ENCODE measurements at regions not wholly inside any gene's neighbourhood (a gene's known extent, or its start where the extent isn't known, plus 50 kb on each side); places are given as distances from the start of the nearest gene placed in this dataset.

DNA sequence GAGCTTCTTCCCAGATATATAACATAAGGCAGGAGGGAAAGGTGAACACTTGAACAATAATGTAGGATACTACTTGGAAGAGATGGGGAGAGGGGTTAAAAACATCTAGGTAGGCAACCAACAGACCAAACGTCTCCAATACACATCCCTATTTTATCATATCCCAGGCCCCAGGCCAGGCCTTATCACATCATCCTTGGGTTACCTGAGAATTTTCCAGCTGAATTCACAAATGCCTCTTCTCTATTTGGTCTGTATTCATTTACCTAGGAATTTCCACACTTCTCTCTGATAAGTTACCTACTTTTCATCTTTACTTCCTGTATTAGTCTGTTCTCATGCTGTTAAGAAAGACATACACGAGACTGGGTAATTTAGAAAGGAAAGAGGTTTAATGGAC lies 141.9 kb upstream of the C1orf21 start:
- Histone ChIP-seq H3K4me2 (ENCODE audit: low read depth, low read length) (no peak overlapping the region), H3K56ac (ENCODE audit: extremely low read depth, insufficient read depth, low read length) (no peak overlapping the region), H3K4me3 (ENCODE audit: insufficient read depth, low read depth, low read length) (no peak overlapping the region), H3K79me1 (ENCODE audit: low read depth in 1 of 2, low read length in 2 of 2) (no peaks in the 10 kb centered on the region), H3K4me1 (ENCODE audit: control insufficient read depth, insufficient read depth, low read length) (0 out of 2 replicates have a peak, but pooled peaks cover 2% of the 10 kb centered on the region), H3K27ac (ENCODE audit: insufficient read depth, low read length) (no peak overlapping the region), H3K9ac (ENCODE audit: low read depth, low read length) (no peak overlapping the region), H4K8ac (ENCODE audit: low read depth in 2 of 2, low read length in 2 of 2) (no peak overlapping the region), H2BK15ac (ENCODE audit: low read depth, low read length) (no peak overlapping the region), H3K27me3 (ENCODE audit: control insufficient read depth, insufficient read depth, low read length) (peaks cover 45% of the 10 kb centered on the region), H4K20me1 (ENCODE audit: insufficient read depth, low read length) (peaks cover 2% of the 10 kb centered on the region; the same call in 1 of the 2 replicates), H4K91ac (ENCODE audit: insufficient read depth, low read depth, low read length) (no peak overlapping the region), H2BK5ac (ENCODE audit: low read depth, low read length, poor library complexity, severe bottlenecking) (no peak overlapping the region), H3K18ac (ENCODE audit: low read depth, low read length) (no peak overlapping the region), H4K5ac (ENCODE audit: low read depth, low read length) (no peak overlapping the region), H2AK5ac (ENCODE audit: low read depth, low read length) (no peak overlapping the region), H2AFZ (replicated peaks; ENCODE audit: low read length, poor library complexity) (no peak overlapping the region), H3K14ac (replicated peaks; ENCODE audit: low read depth, low read length) (no peak overlapping the region), H2AK9ac (replicated peaks; ENCODE audit: low read depth, low read length, poor library complexity) (no peak overlapping the region), H3K4ac (ENCODE audit: low read depth, low read length) (no peak overlapping the region), H3K9me1 (ENCODE audit: insufficient read depth, low read length) (peaks cover 6% of the 10 kb centered on the region; the same call in 1 of the 2 replicates), H2BK20ac (ENCODE audit: low read depth, low read length) (no peak overlapping the region), H3K36me3 (ENCODE audit: control insufficient read depth, insufficient read depth, low read length) (no peaks in the 10 kb centered on the region), H3K23ac (ENCODE audit: low read depth, low read length) (no peak overlapping the region), H3K9me3 (ENCODE audit: control insufficient read depth, insufficient read depth, low read length) (0 out of 2 replicates have a peak, but pooled peaks cover 2% of the 10 kb centered on the region), H2BK120ac (ENCODE audit: low read depth, low read length) (no peak overlapping the region)
- CTCF ChIA-PET = interaction anchor here (0.6 kb wide), 1 partner anchor 318 kb away, joined by 3 read pairs; no protein-coding TSS in a partner anchor
- no peak for TF ChIP-seq RCOR1 (IDR thresholded peaks at IDR 0.05; ENCODE audit: insufficient replicate concordance, low read length)
- TF ChIP-seq FOS (IDR thresholded peaks at IDR 0.05; ENCODE audit: low read depth, low read length) = no peak
- no peak for TF ChIP-seq MAZ (IDR thresholded peaks at IDR 0.05; ENCODE audit: borderline replicate concordance, low read depth, low read length)
- no peak for TF ChIP-seq POLR2A (IDR thresholded peaks at IDR 0.05; ENCODE audit: low read depth, low read length)
- no peak for TF ChIP-seq MXI1 (IDR thresholded peaks at IDR 0.05; ENCODE audit: borderline replicate concordance, low read depth, low read length)
- no peak for TF ChIP-seq CHD1 (IDR thresholded peaks at IDR 0.05; ENCODE audit: low read depth, low read length)
- no peak for TF ChIP-seq SMC3 (IDR thresholded peaks at IDR 0.05; ENCODE audit: low read depth, low read length)
- no peak for TF ChIP-seq CEBPB (IDR thresholded peaks at IDR 0.05; ENCODE audit: low read depth, low read length)
- POLR2A ChIA-PET (ENCODE audit: unreplicated experiment) = no interaction called here
- DNase-seq = no peak
- no peak for ATAC-seq (ENCODE audit: low read depth)
- in situ Hi-C loops (cut with MboI; ENCODE audit: low sequenced_read_pairs) (no loop called here), dilution Hi-C loops (cut with HindIII; ENCODE audit: low sequenced_read_pairs, unreplicated experiment) (no loop called here), intact Hi-C loops (cut with micrococcal nuclease) (loop anchor here (5.0 kb wide), 1 partner anchor 142 kb away; the partner anchor contains the start of gene C1orf21)
- no CpG with 5 or more reads among the region's 2 CpGs for WGBS, 2 experiments (ENCODE audit: extremely low coverage in 2 of 2, insufficient read length in 1 of 2)
- BruUV-seq (replicated peaks) = no TSS peak
